CD4-positive, alpha-beta memory T cell (primary cell): ENCODE measurements at regions not wholly inside any gene's neighbourhood (a gene's known extent, or its start where the extent isn't known, plus 50 kb on each side); places are given as distances from the start of the nearest gene placed in this dataset.

Experiments
- CTCF ChIA-PET: fragments of 350-600 bp; sonication (Branson Sonifier 250); formaldehyde crosslinking; loops from one replicate; lab custom pipeline; 2021; ENCODE audit warnings: inconsistent platforms; ENCODE audit not compliant: partially characterized antibody; lab: Charles Lee
- POLR2A ChIA-PET: fragments of 350-600 bp; sonication (Branson Sonifier 250); formaldehyde crosslinking; loops from one replicate; lab custom pipeline; 2021; ENCODE audit not compliant: partially characterized antibody; lab: Charles Lee
- DNase-seq, 5 donors: peaks; one replicate each; pipeline versions ENCODE4 v3.0.0 to v3.0.0-alpha.2; 2020 to 2022; ENCODE audit warnings: mixed read lengths in 1 of 5
- H3K27ac ChIP-seq: one replicate; pipeline ENCODE4 v1.7.0; 2013; ENCODE audit warnings: low read depth, low read length
- H3K27me3 ChIP-seq: 2 replicates; pipeline ENCODE4 v1.7.0; 2013; ENCODE audit warnings: mild to moderate bottlenecking, low read length, moderate library complexity; ENCODE audit not compliant: insufficient read depth
- H3K36me3 ChIP-seq: 2 replicates; pipeline ENCODE4 v1.7.0; 2013; ENCODE audit warnings: mild to moderate bottlenecking, low read length, moderate library complexity; ENCODE audit not compliant: insufficient read depth
- H3K4me1 ChIP-seq: 2 replicates; pipeline ENCODE4 v1.7.0; 2013; ENCODE audit warnings: mild to moderate bottlenecking, low read length, moderate library complexity; ENCODE audit not compliant: insufficient read depth
- H3K4me3 ChIP-seq, 2 donors: one replicate each; pipeline ENCODE4 v1.7.0; 2013; ENCODE audit warnings: low read length in 2 of 2, mild to moderate bottlenecking in 1 of 2
- H3K9me3 ChIP-seq, 2 donors: one replicate each; pipeline ENCODE4 v1.7.0; 2013; ENCODE audit warnings: low read length in 2 of 2, control low read depth in 1 of 2; ENCODE audit not compliant: control insufficient read depth in 1 of 2
- H3K27ac Mint-ChIP-seq, 7 donors: one replicate each; pipeline ENCODE4 v1.8.0; 2020 to 2021; ENCODE audit warnings: mixed read lengths in 7 of 7, mild to moderate bottlenecking in 6 of 7, inconsistent platforms in 3 of 7, moderate library complexity in 3 of 7
- H3K27me3 Mint-ChIP-seq, 2 donors: one replicate each; pipeline ENCODE4 v1.8.0; 2020 to 2021; ENCODE audit warnings: mixed read lengths in 2 of 2
- H3K36me3 Mint-ChIP-seq, 2 donors: one replicate each; pipeline ENCODE4 v1.8.0; 2020 to 2021; ENCODE audit warnings: mixed read lengths in 2 of 2, inconsistent platforms in 1 of 2, mild to moderate bottlenecking in 1 of 2
- H3K4me1 Mint-ChIP-seq, 4 donors: one replicate each; pipeline ENCODE4 v1.8.0; 2020 to 2021; ENCODE audit warnings: mixed read lengths in 4 of 4, mild to moderate bottlenecking in 1 of 4
- H3K4me3 Mint-ChIP-seq, 8 donors: one replicate each; pipeline ENCODE4 v1.8.0; 2020 to 2021; ENCODE audit warnings: mixed read lengths in 8 of 8, mild to moderate bottlenecking in 7 of 8, moderate library complexity in 6 of 8, inconsistent platforms in 3 of 8
- H3K9me3 Mint-ChIP-seq, 8 donors: one replicate each; pipeline ENCODE4 v1.8.0; 2020 to 2021; ENCODE audit warnings: mixed read lengths in 8 of 8, mild to moderate bottlenecking in 5 of 8, inconsistent platforms in 3 of 8, moderate library complexity in 1 of 8
- intact Hi-C: fragments of 100-400 bp; cut with micrococcal nuclease; formaldehyde crosslinking; loops from one replicate; pipeline ENCODE4 v1.15.1; 2023

DNA sequence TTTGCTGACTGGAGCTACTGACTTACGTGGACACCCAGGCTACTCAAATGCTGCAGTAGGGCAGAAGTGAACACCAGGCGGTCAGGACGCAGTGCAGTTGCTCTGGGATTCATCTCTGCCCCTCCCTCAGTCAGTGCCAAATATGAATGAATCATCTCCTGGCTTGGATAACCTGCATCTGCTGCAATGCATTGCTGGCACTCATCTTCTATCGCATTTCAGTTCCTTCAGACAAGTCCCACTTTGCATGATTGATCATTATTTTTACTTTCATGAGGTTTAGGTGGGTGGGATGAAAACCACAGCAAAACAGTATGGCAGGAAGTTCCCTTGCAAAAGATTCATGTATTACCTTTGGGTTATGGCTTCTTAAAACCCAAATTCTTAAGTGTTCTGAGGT, 224.6 kb upstream of the NRP1 start:
- Mint-ChIP-seq H3K27me3 (peaks cover 13 to 23% of the 10 kb centered on the region in 2 donors), H3K4me3 (no peak overlapping the region), H3K27ac (no peak overlapping the region), H3K9me3 (no peaks in the 10 kb centered on the region), H3K36me3 (no peaks in the 10 kb centered on the region), H3K4me1 (peaks cover 0 to 9% (median 4%) of the 10 kb centered on the region in 4 donors)
- ChIA-PET POLR2A (no interaction called here), CTCF (interaction anchor here (1.1 kb wide), 1 partner anchor 366 kb away, joined by 4 read pairs; no protein-coding TSS in a partner anchor)
- Histone ChIP-seq H3K27ac (no peak overlapping the region), H3K27me3 (peaks cover 7% of the 10 kb centered on the region), H3K4me1 (no peaks in the 10 kb centered on the region), H3K9me3 (no peaks in the 10 kb centered on the region), H3K36me3 (no peaks in the 10 kb centered on the region), H3K4me3 (no peak overlapping the region)
- intact Hi-C loops, result no loop called here
- DNase-seq, result no peak

- DNase-seq, result no peak
- H3K27ac Mint-ChIP-seq, result no peak overlapping the region
- Histone ChIP-seq H3K27me3 (peaks cover 7% of the 10 kb centered on the region), H3K9me3 (no peaks in the 10 kb centered on the region), H3K27ac (no peak overlapping the region), H3K4me3 (no peak overlapping the region), H3K4me1 (no peaks in the 10 kb centered on the region), H3K36me3 (no peaks in the 10 kb centered on the region)
- no peaks in the 10 kb centered on the region for H3K9me3 Mint-ChIP-seq
- no peak overlapping the region for H3K4me3 Mint-ChIP-seq
- H3K27me3 Mint-ChIP-seq, result peaks cover 19 to 21% of the 10 kb centered on the region in 2 donors
- intact Hi-C loops, result no loop called here
- POLR2A ChIA-PET, result no interaction called here
- CTCF ChIA-PET, result no interaction called here
- H3K36me3 Mint-ChIP-seq, result no peaks in the 10 kb centered on the region
- H3K4me1 Mint-ChIP-seq, result peaks cover 0 to 9% (median 4%) of the 10 kb centered on the region in 4 donors
Observed at GRCh38 chr10:33557313-33557712, 222.8 kb upstream of the NRP1 start.

- ChIA-PET POLR2A (no interaction called here), CTCF (no interaction called here)
- peaks cover 3% of the 10 kb centered on the region for H3K27me3 ChIP-seq
- H3K27ac ChIP-seq, result no peak overlapping the region
- Mint-ChIP-seq H3K9me3 (no peaks in the 10 kb centered on the region), H3K27me3 (peaks cover 22 to 25% of the 10 kb centered on the region in 2 donors), H3K4me3 (no peak overlapping the region), H3K4me1 (peaks cover 0 to 9% (median 4%) of the 10 kb centered on the region in 4 donors), H3K27ac (no peak overlapping the region), H3K36me3 (no peaks in the 10 kb centered on the region)
- intact Hi-C loops, result no loop called here
- no peak for DNase-seq
- no peaks in the 10 kb centered on the region for H3K4me1 ChIP-seq
- H3K4me3 ChIP-seq, result no peak overlapping the region
- H3K9me3 ChIP-seq, result no peaks in the 10 kb centered on the region
- H3K36me3 ChIP-seq, result no peaks in the 10 kb centered on the region
Observed at GRCh38 chr10:33556620-33557019, 222.2 kb upstream of the NRP1 start.

DNA sequence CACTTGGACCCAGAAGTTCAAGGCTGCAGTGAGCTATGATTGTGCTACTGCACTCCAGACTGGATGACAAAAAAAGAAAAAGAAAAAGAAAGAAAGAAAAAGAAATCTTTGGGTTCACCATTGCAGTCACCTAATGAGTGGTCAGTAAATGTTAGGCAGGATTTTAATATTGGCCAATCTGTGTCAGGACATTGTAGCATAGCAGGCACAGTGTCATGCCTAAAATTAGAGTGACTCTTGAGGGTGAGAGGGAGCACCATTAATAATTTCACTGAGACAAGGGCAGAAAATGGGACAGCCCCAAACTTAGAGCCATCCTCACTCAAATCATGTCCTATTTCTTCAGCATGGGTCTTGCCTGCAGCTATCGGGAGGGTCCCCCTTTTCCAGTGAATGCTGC, 221.6 kb upstream of the NRP1 start:
- peaks cover 22 to 25% of the 10 kb centered on the region in 2 donors for H3K27me3 Mint-ChIP-seq
- no peak overlapping the region for H3K4me3 Mint-ChIP-seq
- Histone ChIP-seq H3K9me3 (no peaks in the 10 kb centered on the region), H3K27ac (no peak overlapping the region), H3K27me3 (peaks cover 3% of the 10 kb centered on the region), H3K4me1 (no peaks in the 10 kb centered on the region), H3K36me3 (no peaks in the 10 kb centered on the region), H3K4me3 (no peak overlapping the region)
- H3K27ac Mint-ChIP-seq, result no peak overlapping the region
- ChIA-PET POLR2A (no interaction called here), CTCF (no interaction called here)
- no peak for DNase-seq
- H3K36me3 Mint-ChIP-seq, result no peaks in the 10 kb centered on the region
- intact Hi-C loops, result no loop called here
- no peaks in the 10 kb centered on the region for H3K9me3 Mint-ChIP-seq
- H3K4me1 Mint-ChIP-seq, result peaks cover 0 to 9% (median 4%) of the 10 kb centered on the region in 4 donors

DNA sequence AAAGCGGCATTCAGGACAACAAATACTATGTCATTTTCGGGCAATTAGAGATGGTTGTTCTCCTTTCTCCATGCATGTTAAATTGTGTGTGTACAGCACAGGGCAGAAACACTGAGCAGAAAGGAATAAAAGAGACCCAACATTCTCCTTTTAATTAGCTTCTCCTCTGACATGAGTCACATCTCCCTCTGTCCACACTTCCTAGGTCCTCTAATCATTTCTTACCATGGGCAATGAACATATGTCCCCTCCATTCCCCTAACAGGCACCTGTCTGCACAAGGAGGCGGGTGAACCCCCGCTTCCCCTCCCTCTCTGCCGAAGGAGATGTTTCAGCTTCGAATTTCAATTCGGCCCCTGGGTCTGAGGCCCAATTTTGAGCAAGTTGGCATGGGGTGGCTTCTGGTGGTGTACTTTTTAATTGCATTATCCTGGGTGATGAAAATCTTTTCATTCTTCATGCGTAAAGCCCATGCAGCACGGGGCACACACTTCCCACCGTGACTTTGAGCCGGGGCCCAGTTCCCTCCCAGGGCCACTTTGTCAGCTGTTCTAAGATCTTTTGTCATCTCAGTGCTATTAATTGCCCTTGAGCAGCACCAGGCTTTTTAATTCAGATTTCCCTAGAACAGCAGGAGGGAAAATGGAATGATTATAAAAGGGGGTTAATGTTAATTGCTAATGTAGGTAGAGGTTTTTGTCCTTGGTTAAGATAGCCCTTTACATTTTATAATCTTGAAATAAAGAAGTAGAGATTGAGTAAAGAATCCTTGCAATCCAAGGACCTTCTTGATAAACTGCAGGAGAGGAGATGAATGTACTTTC, 219.5 kb upstream of the NRP1 start:
- Mint-ChIP-seq H3K9me3 (peaks cover 0 to 3% (median 0%) of the 10 kb centered on the region in 8 donors), H3K36me3 (no peaks in the 10 kb centered on the region), H3K4me3 (no peak overlapping the region), H3K27me3 (peaks cover 28 to 38% of the 10 kb centered on the region in 2 donors), H3K4me1 (peaks cover 0 to 3% (median 0%) of the 10 kb centered on the region in 4 donors), H3K27ac (no peak overlapping the region)
- DNase-seq, result no peak
- intact Hi-C loops, result no loop called here
- Histone ChIP-seq H3K27me3 (peaks cover 3% of the 10 kb centered on the region), H3K27ac (no peak overlapping the region), H3K4me1 (no peaks in the 10 kb centered on the region), H3K36me3 (no peaks in the 10 kb centered on the region), H3K9me3 (no peaks in the 10 kb centered on the region), H3K4me3 (no peak overlapping the region)
- CTCF ChIA-PET, result no interaction called here
- POLR2A ChIA-PET, result no interaction called here

DNA sequence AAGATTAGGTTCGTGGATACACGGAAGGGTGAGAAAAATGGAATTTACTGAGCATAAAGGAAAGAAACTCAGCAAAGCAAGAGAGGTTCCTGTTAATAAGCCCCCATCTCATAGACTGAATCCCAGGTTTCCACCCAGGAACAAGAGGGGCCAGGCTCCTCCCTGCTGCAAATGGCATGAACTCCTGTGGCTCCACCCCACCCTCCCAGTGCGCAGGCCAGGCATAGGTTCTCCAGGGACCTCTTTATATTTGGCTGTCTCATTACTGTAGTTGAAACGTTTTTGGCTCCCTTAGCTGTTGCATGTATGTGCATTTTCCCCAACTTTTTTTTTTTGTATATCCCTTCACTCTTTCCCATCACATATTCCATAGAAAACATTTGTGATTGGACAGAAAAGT, 217.8 kb upstream of the NRP1 start:
- DNase-seq, result no peak
- POLR2A ChIA-PET, result no interaction called here

DNA sequence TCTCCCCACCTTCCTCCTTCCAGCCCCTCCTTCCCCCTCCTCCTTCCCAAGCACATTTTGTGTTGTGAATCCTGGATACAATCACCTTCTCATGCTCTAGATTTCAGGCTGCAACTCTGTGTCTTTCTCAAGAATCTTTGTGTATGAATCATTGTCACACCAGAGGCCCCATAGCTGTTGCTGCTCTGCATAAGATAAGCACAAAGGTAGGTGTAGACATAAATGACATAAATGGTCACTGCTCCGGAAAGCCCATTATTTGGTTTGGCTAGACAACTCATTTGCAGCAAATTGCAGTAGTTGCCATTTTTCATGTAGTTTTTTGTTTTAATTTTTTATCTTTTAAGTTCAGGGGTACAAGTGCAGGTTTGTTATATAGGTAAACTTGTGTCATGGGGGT, 216.3 kb upstream of the NRP1 start:
- Mint-ChIP-seq H3K4me3 (no peak overlapping the region), H3K27me3 (peaks cover 22 to 39% of the 10 kb centered on the region in 2 donors), H3K27ac (no peak overlapping the region), H3K4me1 (no peaks in the 10 kb centered on the region), H3K36me3 (no peaks in the 10 kb centered on the region), H3K9me3 (peaks cover 0 to 3% (median 0%) of the 10 kb centered on the region in 8 donors)
- no peaks in the 10 kb centered on the region for H3K9me3 ChIP-seq
- H3K4me3 ChIP-seq, result no peak overlapping the region
- intact Hi-C loops, result no loop called here
- no peaks in the 10 kb centered on the region for H3K4me1 ChIP-seq
- no peaks in the 10 kb centered on the region for H3K27me3 ChIP-seq
- no peaks in the 10 kb centered on the region for H3K36me3 ChIP-seq
- ChIA-PET POLR2A (no interaction called here), CTCF (no interaction called here)
- no peak overlapping the region for H3K27ac ChIP-seq
- no peak for DNase-seq

More for the DNA sequence above, 217.8 kb upstream of the NRP1 start:
- Mint-ChIP-seq H3K36me3 (no peaks in the 10 kb centered on the region), H3K27ac (no peak overlapping the region), H3K27me3 (peaks cover 27 to 40% of the 10 kb centered on the region in 2 donors), H3K4me1 (no peaks in the 10 kb centered on the region), H3K9me3 (peaks cover 0 to 3% (median 0%) of the 10 kb centered on the region in 8 donors), H3K4me3 (no peak overlapping the region)
- CTCF ChIA-PET, result no interaction called here
- Histone ChIP-seq H3K4me1 (no peaks in the 10 kb centered on the region), H3K36me3 (no peaks in the 10 kb centered on the region), H3K9me3 (no peaks in the 10 kb centered on the region), H3K27me3 (no peaks in the 10 kb centered on the region), H3K4me3 (no peak overlapping the region), H3K27ac (no peak overlapping the region)
- intact Hi-C loops, result no loop called here
